NOMO-1 (cell line): ENCODE measurements at regions not wholly inside any gene's neighbourhood (a gene's known extent, or its start where the extent isn't known, plus 50 kb on each side); places are given as distances from the start of the nearest gene placed in this dataset.

Experiments
- DNase-seq, 2 experiments: peaks; one replicate each; lab custom pipeline; 2025; ENCODE audit not compliant: unreplicated experiment in 2 of 2; lab: John Stamatoyannopoulos, UW

GRCh38 chr2:200131307-200131706 is 175.2 kb upstream of the SPATS2L start:
- DNase-seq = no peak

- DNase-seq = no peak
Measured at GRCh38 chr2:200135082-200135481, 171.4 kb upstream of the SPATS2L start.

GRCh38 chr2:200136655-200137054 is 169.8 kb upstream of the SPATS2L start:
- no peak for DNase-seq

- DNase-seq = no peak
Measured at GRCh38 chr2:200137271-200137670, 169.2 kb upstream of the SPATS2L start.

- DNase-seq = no peak
Measured at GRCh38 chr2:200137691-200138090, 168.8 kb upstream of the SPATS2L start.

- no peak for DNase-seq
Measured at GRCh38 chr2:200138391-200139124, 167.9 kb upstream of the SPATS2L start.

DNA sequence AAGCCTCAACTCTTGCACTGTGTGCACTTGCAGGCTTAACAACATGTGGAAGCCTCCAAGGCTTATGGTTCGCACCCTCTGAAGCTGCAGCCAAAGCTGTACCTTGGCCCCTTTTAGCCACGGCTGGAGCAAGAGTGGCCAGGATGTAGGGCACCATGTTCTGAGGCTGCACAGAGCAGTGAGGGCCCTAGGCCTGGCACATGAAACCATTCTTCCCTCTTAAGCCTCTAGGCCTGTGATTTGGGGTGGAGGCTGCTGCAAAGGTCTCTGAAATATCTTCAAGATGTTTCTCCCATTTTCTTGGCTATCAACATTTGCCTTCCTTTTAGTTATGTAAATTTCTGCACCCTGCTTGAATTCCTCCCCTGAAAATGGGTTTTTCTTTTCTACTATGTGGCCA is 161.9 kb upstream of the SPATS2L start:
- DNase-seq = no peak

DNA sequence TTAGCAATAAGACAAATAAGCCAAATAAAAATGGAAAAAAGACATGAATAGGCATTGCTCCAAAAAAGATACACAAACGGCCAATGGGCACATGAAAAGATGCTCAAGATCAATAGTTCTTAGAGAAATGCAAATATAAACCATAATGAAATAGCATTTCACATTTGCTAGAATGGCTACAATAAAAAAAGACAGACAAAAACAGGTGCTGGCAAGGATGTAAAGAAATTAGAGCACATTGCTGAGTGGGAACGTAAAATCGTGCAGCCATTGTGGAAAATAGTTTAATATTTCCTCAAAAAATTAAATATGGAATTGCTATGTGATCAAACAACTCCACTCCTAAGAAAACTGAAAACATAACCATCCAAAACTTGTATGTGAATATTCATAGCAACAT is 160.0 kb upstream of the SPATS2L start:
- no peak for DNase-seq

DNA sequence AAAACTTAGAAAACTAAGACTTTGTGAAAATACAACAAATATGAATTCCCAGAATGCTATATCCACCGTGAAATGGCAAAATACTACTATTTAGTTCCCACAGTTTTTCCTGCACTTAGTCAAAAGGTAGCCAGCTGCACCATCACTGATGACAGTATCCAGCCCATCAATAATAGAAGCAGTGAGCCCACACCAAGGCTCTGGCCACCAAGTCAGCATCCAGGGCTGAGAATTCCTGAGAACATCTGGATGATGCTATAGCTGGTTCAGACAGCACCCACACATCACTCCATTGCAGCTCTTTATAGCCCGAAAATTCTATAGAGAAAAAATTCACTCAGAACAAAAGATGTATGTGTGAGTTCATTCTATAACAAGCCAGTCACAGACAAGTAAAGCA is 159.1 kb upstream of the SPATS2L start:
- DNase-seq = no peak

DNA sequence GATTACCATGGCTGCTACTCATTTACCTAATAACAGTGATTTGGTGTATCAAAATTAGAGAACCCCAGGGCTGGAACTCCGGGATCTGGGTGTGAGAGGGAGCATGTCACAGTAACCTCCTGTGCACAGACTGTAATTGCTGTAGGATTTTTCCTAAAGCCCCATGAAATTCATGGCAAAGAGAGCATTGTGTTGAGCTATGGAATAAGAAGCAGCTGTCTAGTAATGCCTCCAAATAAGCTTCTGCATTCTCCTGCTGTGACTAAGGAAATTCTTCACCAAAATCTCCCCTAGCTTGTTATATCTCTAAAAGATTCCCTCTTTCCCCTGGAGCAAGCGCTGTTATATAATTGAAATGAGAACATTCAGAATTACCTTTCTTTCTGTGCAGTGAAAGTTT is 158.1 kb upstream of the SPATS2L start:
- no peak for DNase-seq

- no peak for DNase-seq
Measured at GRCh38 chr2:200150411-200151086, 155.9 kb upstream of the SPATS2L start.

DNA sequence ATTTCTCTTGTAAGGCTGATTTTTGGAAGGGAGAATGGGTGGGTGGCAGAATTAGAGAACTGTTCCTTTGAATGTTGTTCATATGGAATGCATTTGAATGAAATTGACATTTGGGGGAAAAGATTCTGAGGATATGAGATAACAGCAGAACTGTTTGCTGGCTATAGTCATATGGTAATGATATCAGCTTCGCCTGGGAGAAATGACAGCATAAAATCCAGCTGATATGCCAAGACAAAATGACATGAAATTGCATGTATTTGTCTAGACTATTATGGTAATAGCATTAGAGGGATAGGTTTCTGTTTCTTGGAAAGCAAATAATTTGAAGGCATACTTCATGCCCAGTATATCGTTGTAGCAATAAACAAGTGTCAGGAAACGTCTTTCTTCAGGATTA is 150.8 kb upstream of the SPATS2L start:
- DNase-seq = no peak

GRCh38 chr2:200156166-200156835 is 150.2 kb upstream of the SPATS2L start:
- DNase-seq = no peak

DNA sequence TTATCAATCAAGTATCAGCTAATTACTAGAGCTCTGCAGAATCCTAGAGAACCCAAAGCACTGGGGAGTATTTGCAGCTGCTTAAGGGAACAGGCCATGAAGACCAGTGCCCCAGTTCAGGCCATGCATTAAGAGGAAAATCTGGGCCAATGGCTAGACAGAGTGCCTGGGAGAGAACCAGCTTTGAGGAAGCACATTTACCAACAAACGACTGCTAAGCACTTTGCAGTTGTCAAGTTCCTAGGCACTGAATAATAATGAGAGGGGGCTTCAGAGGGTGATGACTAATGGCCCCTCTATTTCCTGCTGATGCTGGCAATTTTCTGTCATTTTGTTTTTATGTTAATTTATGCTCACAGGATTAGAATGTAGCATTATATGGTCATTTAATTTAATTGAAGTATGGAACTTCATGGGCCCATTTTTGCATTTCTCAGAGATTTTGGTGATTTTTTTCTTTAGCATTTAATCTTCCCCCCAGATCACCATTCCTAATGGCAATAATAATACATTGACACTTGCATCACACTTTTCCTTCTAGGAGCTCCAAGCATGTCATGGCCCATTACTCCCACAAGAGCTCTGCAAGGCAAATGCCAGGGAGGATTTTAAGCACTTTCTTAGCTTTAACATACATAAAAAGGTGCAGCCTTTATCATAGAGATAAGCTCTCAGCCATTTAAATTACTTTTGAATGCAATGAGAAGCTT is 147.7 kb upstream of the SPATS2L start:
- no peak for DNase-seq

DNA sequence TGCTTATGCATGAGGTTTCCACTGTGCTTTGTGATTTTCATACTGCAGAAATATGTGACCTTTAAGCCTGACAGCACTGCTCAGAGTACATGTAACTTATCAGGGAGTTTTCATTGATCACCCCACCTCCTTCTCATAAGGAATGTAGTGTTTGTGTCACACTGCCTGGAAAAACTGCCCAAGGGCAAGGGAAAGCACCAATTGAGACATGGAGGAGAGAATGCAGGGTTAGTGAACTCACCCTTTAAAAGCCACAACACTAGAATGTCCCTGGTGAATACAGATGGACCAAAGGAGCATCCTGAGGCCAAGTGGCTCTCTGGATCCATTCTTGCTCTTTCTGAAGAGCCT is 147.2 kb upstream of the SPATS2L start:
- no peak for DNase-seq

DNA sequence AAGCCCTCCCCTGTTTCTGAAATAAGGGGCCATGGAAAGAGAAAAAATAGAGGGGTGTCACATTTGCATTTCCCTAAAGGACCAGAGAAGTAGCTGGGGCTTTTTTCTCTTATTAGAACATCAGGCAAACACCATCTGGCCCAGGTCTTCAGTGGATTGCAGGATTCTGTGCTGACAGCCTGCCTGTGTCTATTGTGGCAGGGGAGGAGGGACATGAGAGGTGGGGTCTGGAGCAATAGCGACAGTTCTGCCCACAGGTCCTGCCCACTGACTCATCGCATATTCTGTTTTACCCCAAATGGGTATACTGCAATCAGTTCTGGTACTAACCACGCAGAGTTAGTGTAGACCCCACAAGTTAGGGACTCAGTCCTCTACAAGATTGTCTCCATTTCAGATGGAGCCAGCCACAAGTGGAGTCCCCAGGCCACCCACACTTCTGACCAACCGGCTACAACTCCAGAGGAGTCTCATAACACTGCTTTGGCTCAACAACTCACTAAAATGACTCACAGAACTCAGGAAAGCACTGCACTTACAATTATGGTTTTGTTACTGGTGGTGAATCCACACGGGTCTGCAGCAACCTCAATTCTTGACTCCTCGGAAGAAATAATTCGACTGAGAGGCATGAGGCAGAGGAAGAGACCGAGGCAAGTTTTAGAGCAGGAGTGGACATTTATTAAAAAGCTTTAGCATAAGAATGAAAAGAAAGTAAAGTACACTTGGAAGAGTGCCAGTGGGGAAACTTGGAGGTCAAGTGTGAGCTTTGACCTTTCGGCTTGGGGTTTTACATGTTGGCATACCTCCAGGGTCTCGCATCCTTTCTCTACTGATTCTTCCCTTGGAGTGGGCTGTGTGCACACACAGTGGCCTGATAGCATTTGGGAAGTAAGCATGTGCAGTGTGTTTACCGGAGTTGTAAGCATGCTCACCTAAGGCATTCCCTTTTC is 146.4 kb upstream of the SPATS2L start:
- no peak for DNase-seq

- DNase-seq = no peak
Measured at GRCh38 chr2:200161458-200161857, 145.0 kb upstream of the SPATS2L start.

- no peak for DNase-seq
Measured at GRCh38 chr2:200165687-200166086, 140.8 kb upstream of the SPATS2L start.

GRCh38 chr2:200168641-200169555 is 137.6 kb upstream of the SPATS2L start:
- DNase-seq = no peak
